Peyer's patch (tissue), 4 donors: ENCODE measurements at regions not wholly inside any gene's neighbourhood (a gene's known extent, or its start where the extent isn't known, plus 50 kb on each side); places are given as distances from the start of the nearest gene placed in this dataset.

Experiments used
- POLR2A ChIP-seq, 2 donors: fragments of 450-650 bp; IDR thresholded peaks; one replicate each; pipeline ENCODE4 v1.5.1; 2017; ENCODE audit warnings: antibody characterized with exemption in 2 of 2, mild to moderate bottlenecking in 2 of 2, moderate library complexity in 2 of 2
- TF ChIP-seq, protein P1 (sequence below), 6 experiments: fragments of 450-650 bp in 4 of 6; fragments of 200-600 bp in 2 of 6; sonication (generic) in 1 of 6; IDR thresholded peaks; one replicate each; pipeline ENCODE4 v1.5.1; 2017 to 2019; ENCODE audit warnings: antibody characterized with exemption in 6 of 6, mild to moderate bottlenecking in 3 of 6, moderate library complexity in 1 of 6

DNA sequence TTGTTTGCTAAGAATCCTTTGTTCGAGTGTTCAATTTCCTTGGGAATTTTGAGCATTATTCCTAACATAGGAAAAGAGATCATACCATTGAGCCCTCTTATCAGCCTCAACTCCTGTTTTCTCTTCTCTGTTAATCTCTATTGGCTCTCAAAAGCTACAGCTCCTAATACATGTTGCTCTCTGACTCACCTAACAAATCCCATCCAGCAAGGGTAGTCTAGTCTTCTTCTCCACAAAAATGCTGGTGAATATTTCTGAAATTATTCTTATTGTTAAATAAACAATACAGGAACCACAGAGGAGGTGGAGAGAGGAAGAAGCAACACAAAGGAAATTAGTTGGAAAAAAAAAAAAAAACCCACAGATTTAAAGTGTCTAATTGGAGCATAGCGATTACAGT, 325.8 kb upstream of the NAALADL2 start:
- TF ChIP-seq POLR2A (IDR thresholded peaks at IDR 0.05) = no peak
- TF ChIP-seq, protein P1, sequence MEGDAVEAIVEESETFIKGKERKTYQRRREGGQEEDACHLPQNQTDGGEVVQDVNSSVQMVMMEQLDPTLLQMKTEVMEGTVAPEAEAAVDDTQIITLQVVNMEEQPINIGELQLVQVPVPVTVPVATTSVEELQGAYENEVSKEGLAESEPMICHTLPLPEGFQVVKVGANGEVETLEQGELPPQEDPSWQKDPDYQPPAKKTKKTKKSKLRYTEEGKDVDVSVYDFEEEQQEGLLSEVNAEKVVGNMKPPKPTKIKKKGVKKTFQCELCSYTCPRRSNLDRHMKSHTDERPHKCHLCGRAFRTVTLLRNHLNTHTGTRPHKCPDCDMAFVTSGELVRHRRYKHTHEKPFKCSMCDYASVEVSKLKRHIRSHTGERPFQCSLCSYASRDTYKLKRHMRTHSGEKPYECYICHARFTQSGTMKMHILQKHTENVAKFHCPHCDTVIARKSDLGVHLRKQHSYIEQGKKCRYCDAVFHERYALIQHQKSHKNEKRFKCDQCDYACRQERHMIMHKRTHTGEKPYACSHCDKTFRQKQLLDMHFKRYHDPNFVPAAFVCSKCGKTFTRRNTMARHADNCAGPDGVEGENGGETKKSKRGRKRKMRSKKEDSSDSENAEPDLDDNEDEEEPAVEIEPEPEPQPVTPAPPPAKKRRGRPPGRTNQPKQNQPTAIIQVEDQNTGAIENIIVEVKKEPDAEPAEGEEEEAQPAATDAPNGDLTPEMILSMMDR (IDR thresholded peaks at IDR 0.05) = no peak
